ENCODE measurements at regions not wholly inside any gene's neighbourhood (a gene's known extent, or its start where the extent isn't known, plus 50 kb on each side); places are given as distances from the start of the nearest gene placed in this dataset.
"Not testable (repeated sequence)": the region's sequence is repeated elsewhere in the genome, so short reads cannot be mapped to it uniquely, and the experiment has no call there.

DNA sequence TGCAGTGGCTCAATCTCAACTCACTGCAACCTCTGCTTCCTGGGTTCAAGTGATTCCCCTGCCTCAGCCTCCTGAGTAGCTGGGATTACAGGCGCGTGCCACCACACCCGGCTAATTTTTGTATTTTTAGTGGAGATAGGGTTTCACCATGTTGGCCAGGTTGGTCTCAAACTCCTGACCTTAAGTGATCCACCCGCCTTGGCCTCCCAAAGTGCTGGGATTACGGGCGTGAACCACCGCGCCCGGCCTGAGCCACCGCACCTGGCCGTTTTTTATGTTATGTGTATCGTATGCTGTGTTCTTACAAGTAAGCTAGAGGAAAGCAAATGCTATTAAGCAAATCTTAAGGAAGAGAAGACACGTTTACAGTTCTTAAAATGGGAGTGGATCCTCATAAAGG, 141.8 kb downstream of the DNAJB6 start:
- not testable (repeated sequence) for TF ChIP-seq POLR2AphosphoS5, POLR2A (IDR thresholded peaks at IDR 0.05; ENCODE audit: low read depth, low read length)

Data from GM12892 (cell line).